ENCODE measurements at regions not wholly inside any gene's neighbourhood (a gene's known extent, or its start where the extent isn't known, plus 50 kb on each side); places are given as distances from the start of the nearest gene placed in this dataset.

GRCh38 chr21:27139526-27139925 is 172.6 kb upstream of the ADAMTS5 start:
- DNase-seq (ENCODE audit: low read depth, low spot score): no peak

- DNase-seq (ENCODE audit: low read depth, low spot score): no peak
Measured at GRCh38 chr21:27134516-27134915, 167.6 kb upstream of the ADAMTS5 start.

- no peak for DNase-seq (ENCODE audit: low read depth, low spot score)
Measured at GRCh38 chr21:27132266-27132665, 165.4 kb upstream of the ADAMTS5 start.

- no peak for DNase-seq (ENCODE audit: low read depth, low spot score)
Measured at GRCh38 chr21:27130154-27130553, 163.3 kb upstream of the ADAMTS5 start.

- DNase-seq (ENCODE audit: low read depth, low spot score): no peak
Measured at GRCh38 chr21:27129694-27130093, 162.8 kb upstream of the ADAMTS5 start.

GRCh38 chr21:27129215-27129614 is 162.3 kb upstream of the ADAMTS5 start:
- no peak for DNase-seq (ENCODE audit: low read depth, low spot score)

GRCh38 chr21:27126140-27126539 is 159.3 kb upstream of the ADAMTS5 start:
- DNase-seq (ENCODE audit: low read depth, low spot score): no peak

- DNase-seq (ENCODE audit: low read depth, low spot score): no peak
Measured at GRCh38 chr21:27122686-27123085, 155.8 kb upstream of the ADAMTS5 start.

- no peak for DNase-seq (ENCODE audit: low read depth, low spot score)
Measured at GRCh38 chr21:27114111-27114510, 147.2 kb upstream of the ADAMTS5 start.

GRCh38 chr21:27112186-27112585 is 145.3 kb upstream of the ADAMTS5 start:
- DNase-seq (ENCODE audit: low read depth, low spot score): no peak

- DNase-seq (ENCODE audit: low read depth, low spot score): no peak
Measured at GRCh38 chr21:27110956-27111355, 144.1 kb upstream of the ADAMTS5 start.

- DNase-seq (ENCODE audit: low read depth, low spot score): no peak
Measured at GRCh38 chr21:27108701-27109100, 141.8 kb upstream of the ADAMTS5 start.

GRCh38 chr21:27108228-27108627 is 141.3 kb upstream of the ADAMTS5 start:
- DNase-seq (ENCODE audit: low read depth, low spot score): no peak

GRCh38 chr21:27104846-27105431 is 138.1 kb upstream of the ADAMTS5 start:
- no peak for DNase-seq (ENCODE audit: low read depth, low spot score)

GRCh38 chr21:27103768-27104167 is 136.9 kb upstream of the ADAMTS5 start:
- DNase-seq (ENCODE audit: low read depth, low spot score): no peak

- no peak for DNase-seq (ENCODE audit: low read depth, low spot score)
Measured at GRCh38 chr21:27101523-27101922, 134.6 kb upstream of the ADAMTS5 start.

- no peak for DNase-seq (ENCODE audit: low read depth, low spot score)
Measured at GRCh38 chr21:27094184-27094948, 127.5 kb upstream of the ADAMTS5 start.

GRCh38 chr21:27086630-27087029 is 119.7 kb upstream of the ADAMTS5 start:
- DNase-seq (ENCODE audit: low read depth, low spot score): no peak

- DNase-seq (ENCODE audit: low read depth, low spot score): no peak
Measured at GRCh38 chr21:27086186-27086585, 119.3 kb upstream of the ADAMTS5 start.

GRCh38 chr21:27085387-27085786 is 118.5 kb upstream of the ADAMTS5 start:
- no peak for DNase-seq (ENCODE audit: low read depth, low spot score)

GRCh38 chr21:27083144-27083543 is 116.3 kb upstream of the ADAMTS5 start:
- DNase-seq (ENCODE audit: low read depth, low spot score): no peak

- DNase-seq (ENCODE audit: low read depth, low spot score): no peak
Measured at GRCh38 chr21:27082431-27083010, 115.6 kb upstream of the ADAMTS5 start.

- DNase-seq (ENCODE audit: low read depth, low spot score): no peak
Measured at GRCh38 chr21:27079636-27080240, 112.8 kb upstream of the ADAMTS5 start.

All from iPS DF 19.7 (cell line).